ENCODE measurements at regions not wholly inside any gene's neighbourhood (a gene's known extent, or its start where the extent isn't known, plus 50 kb on each side); places are given as distances from the start of the nearest gene placed in this dataset.

DNA sequence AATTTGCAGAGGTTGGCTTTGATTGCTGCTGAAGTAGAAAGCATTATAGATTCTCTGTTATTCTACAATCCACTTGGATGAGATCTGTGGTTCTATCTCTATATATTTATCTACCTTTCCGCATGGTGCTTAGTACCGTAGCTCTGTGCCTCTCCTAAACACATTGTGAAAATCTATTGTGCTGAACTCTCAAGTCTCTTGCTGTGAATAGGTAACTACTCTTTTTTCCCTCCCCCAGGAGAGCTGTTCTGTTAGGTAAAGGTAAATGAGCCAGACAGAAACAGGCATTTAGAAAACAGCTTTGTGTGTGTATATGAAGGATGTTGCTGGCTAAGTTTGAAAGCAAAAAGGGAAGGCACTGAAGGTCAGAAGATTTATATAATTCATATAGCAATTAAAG lies 112.6 kb downstream of the BRMS1L start:
- TF ChIP-seq CTCF (IDR thresholded peaks at IDR 0.05) = no peak
- no peak for TF ChIP-seq POLR2A (IDR thresholded peaks at IDR 0.05)

Data from prostate gland (tissue), 2 donors.